A549 (cell line): ENCODE measurements at regions not wholly inside any gene's neighbourhood (a gene's known extent, or its start where the extent isn't known, plus 50 kb on each side); places are given as distances from the start of the nearest gene placed in this dataset.

Experiments
- ATAC-seq, 2 experiments: fragments of 200-7000 bp in 1 of 2; fragments of >200 bp in 1 of 2; cut with Nextera tagmentation in 1 of 2; cut with Tn5 transposase in 1 of 2; 3 replicates each; pipeline versions ENCODE4 v1.8.0 to v1.9.1; 2018 to 2020; ENCODE audit warnings: mild to moderate bottlenecking in 1 of 2, moderate library complexity in 1 of 2
- CTCF ChIA-PET: fragments of 300-600 bp; sonication (Branson Sonifier 250); formaldehyde crosslinking; extraction: SDS; loops from one replicate; lab custom pipeline; 2021; ENCODE audit warnings: antibody characterized with exemption, inconsistent platforms; lab: Yijun Ruan, JAX
- POLR2A ChIA-PET: fragments of 350-600 bp; formaldehyde crosslinking; extraction: SDS; loops from one replicate; lab custom pipeline; 2021; ENCODE audit warnings: antibody characterized with exemption, inconsistent platforms; lab: Yijun Ruan, JAX
- DNase-seq, 2 experiments: peaks; one replicate each; pipeline versions ENCODE4 v3.0.0 to v3.0.0-alpha.2; 2011 to 2016; ENCODE audit warnings: low read depth in 1 of 2, low spot score in 1 of 2
- FAIRE-seq: peaks from 2 replicates; lab custom pipeline; 2011; peaks lifted over from hg19 to GRCh38; lab: Jason Lieb, UNC
- H3K27ac ChIP-seq, 2 experiments: fragments of >200 bp; sonication (Bioruptor Twin); formaldehyde crosslinking; 3 replicates each; pipeline ENCODE4 v1.5.1; 2016 to 2017
- H3K4me1 ChIP-seq: fragments of >200 bp; sonication (Bioruptor Twin); formaldehyde crosslinking; 3 replicates; pipeline ENCODE4 v1.6.1; 2016
- H3K4me2 ChIP-seq: fragments of >200 bp; sonication (Bioruptor Twin); formaldehyde crosslinking; 3 replicates; pipeline ENCODE4 v1.6.1; 2016
- H3K4me3 ChIP-seq: fragments of >200 bp; sonication (Bioruptor Twin); formaldehyde crosslinking; 3 replicates; pipeline ENCODE4 v1.5.1; 2016
- H3K9me3 ChIP-seq: fragments of >200 bp; sonication (Bioruptor Twin); formaldehyde crosslinking; 3 replicates; pipeline ENCODE4 v1.6.1; 2016
- BHLHE40 ChIP-seq: IDR thresholded peaks from 2 replicates; pipeline ENCODE4 v1.6.1; 2012; ENCODE audit warnings: low read depth, low read length, inconsistent platforms
- CEBPB ChIP-seq, 2 experiments: fragments of >200 bp in 1 of 2; sonication (Bioruptor Twin) in 1 of 2; formaldehyde crosslinking in 1 of 2; IDR thresholded peaks; 2 replicates each; pipeline ENCODE4 v1.6.1; 2012 to 2016
- CTCF ChIP-seq: fragments of >200 bp; sonication (Bioruptor Twin); formaldehyde crosslinking; IDR thresholded peaks from 3 replicates; pipeline ENCODE4 v1.5.1; 2016
- ESRRA ChIP-seq: fragments of 150-350 bp; IDR thresholded peaks from 2 replicates; pipeline ENCODE4 v1.6.1; 2014; ENCODE audit warnings: mild to moderate bottlenecking, low read length, borderline replicate concordance
- FOSB ChIP-seq: fragments of 250-450 bp; sonication (Bioruptor Pico); IDR thresholded peaks from 2 replicates; pipeline ENCODE4 v1.5.0; 2020; ENCODE audit warnings: mild to moderate bottlenecking, moderate library complexity
- FOXS1 ChIP-seq: fragments of 250-450 bp; sonication (Bioruptor Pico); IDR thresholded peaks from 2 replicates; pipeline ENCODE4 v1.5.0; 2020; ENCODE audit warnings: mild to moderate bottlenecking, moderate library complexity
- HEYL ChIP-seq: fragments of 250-450 bp; sonication (Bioruptor Pico); IDR thresholded peaks from 2 replicates; pipeline ENCODE4 v1.8.0; 2021; ENCODE audit warnings: mild to moderate bottlenecking, moderate library complexity
- HOXA7 ChIP-seq: fragments of 250-450 bp; sonication (Bioruptor Pico); IDR thresholded peaks from 2 replicates; pipeline ENCODE4 v1.5.0; 2020; ENCODE audit warnings: mild to moderate bottlenecking, moderate library complexity
- HOXB13 ChIP-seq: fragments of 250-450 bp; sonication (Bioruptor Pico); IDR thresholded peaks from 2 replicates; pipeline ENCODE4 v1.5.0; 2020; ENCODE audit warnings: low read depth, mild to moderate bottlenecking, moderate library complexity
- HOXB5 ChIP-seq: fragments of 250-450 bp; sonication (Bioruptor Pico); IDR thresholded peaks from 2 replicates; pipeline ENCODE4 v1.5.0; 2020; ENCODE audit warnings: mild to moderate bottlenecking, moderate library complexity
- JUN ChIP-seq, 2 experiments: fragments of >200 bp; sonication (Bioruptor Twin); formaldehyde crosslinking; IDR thresholded peaks; 2 replicates in 1 of 2; 3 replicates in 1 of 2; pipeline ENCODE4 v1.6.1; 2016 to 2017
- JUNB ChIP-seq: fragments of >200 bp; sonication (Bioruptor Twin); formaldehyde crosslinking; IDR thresholded peaks from 2 replicates; pipeline ENCODE4 v1.6.1; 2016
- KDM1A ChIP-seq: fragments of 200-600 bp; sonication (generic); IDR thresholded peaks from 2 replicates; pipeline ENCODE4 v1.6.1; 2016; ENCODE audit warnings: low read depth, mild to moderate bottlenecking
- KDM5A ChIP-seq: fragments of 200-600 bp; sonication (generic); IDR thresholded peaks from 2 replicates; pipeline ENCODE4 v1.6.1; 2016; ENCODE audit warnings: antibody characterized with exemption, mild to moderate bottlenecking
- MAFK ChIP-seq: fragments of 450-650 bp; IDR thresholded peaks from 2 replicates; pipeline ENCODE4 v1.6.1; 2014; ENCODE audit not compliant: partially characterized antibody
- MAZ ChIP-seq: fragments of 150-350 bp; IDR thresholded peaks from 2 replicates; pipeline ENCODE4 v1.6.1; 2014; ENCODE audit warnings: antibody characterized with exemption, low read depth, low read length, borderline replicate concordance
- POLR2AphosphoS2 ChIP-seq: conservative IDR thresholded peaks from 2 replicates; pipeline ENCODE4 v1.6.1; 2012; ENCODE audit warnings: low read length, improper control_type of control experiment, inconsistent platforms
- RARB ChIP-seq: fragments of 250-450 bp; sonication (Bioruptor Pico); IDR thresholded peaks from 2 replicates; pipeline ENCODE4 v1.8.0; 2021; ENCODE audit warnings: mild to moderate bottlenecking, moderate library complexity
- RFX5 ChIP-seq: fragments of 450-650 bp; IDR thresholded peaks from 2 replicates; pipeline ENCODE4 v1.7.1; 2014; ENCODE audit warnings: antibody characterized with exemption, mild to moderate bottlenecking, moderate library complexity
- RNF2 ChIP-seq: fragments of 200-600 bp; sonication (generic); IDR thresholded peaks from 2 replicates; pipeline ENCODE4 v1.6.1; 2016; ENCODE audit warnings: low read depth, mild to moderate bottlenecking, antibody characterized with exemption, moderate library complexity, borderline replicate concordance
- SMC3 ChIP-seq: fragments of >200 bp; sonication (Bioruptor Twin); formaldehyde crosslinking; IDR thresholded peaks from 3 replicates; pipeline ENCODE4 v1.6.1; 2018; ENCODE audit warnings: inconsistent platforms
- TFCP2L1 ChIP-seq: fragments of 250-450 bp; sonication (Bioruptor Pico); IDR thresholded peaks from 2 replicates; pipeline ENCODE4 v1.5.0; 2021; ENCODE audit warnings: mild to moderate bottlenecking
- USF2 ChIP-seq: fragments of 450-650 bp; IDR thresholded peaks from 2 replicates; pipeline ENCODE4 v1.6.1; 2014; ENCODE audit warnings: antibody characterized with exemption
- ZSCAN20 ChIP-seq: fragments of 250-450 bp; sonication (Bioruptor Pico); IDR thresholded peaks from 2 replicates; pipeline ENCODE4 v1.8.0; 2022; ENCODE audit warnings: mild to moderate bottlenecking, moderate library complexity
- WGBS: methylation state at CpG from one replicate; pipeline ENCODE4 v1.1.6; 2017; ENCODE audit errors: missing lambda C conversion rate; 5-methylcytosine and 5-hydroxymethylcytosine counted together
- TF ChIP-seq, protein P1 (sequence below): fragments of >200 bp; sonication (Bioruptor Twin); formaldehyde crosslinking; IDR thresholded peaks from 3 replicates; pipeline ENCODE4 v1.6.1; 2016
- TF ChIP-seq, protein P2 (sequence below): fragments of 150-350 bp; IDR thresholded peaks from 2 replicates; pipeline ENCODE4 v1.6.1; 2014; ENCODE audit warnings: low read depth, mild to moderate bottlenecking, low read length

DNA sequence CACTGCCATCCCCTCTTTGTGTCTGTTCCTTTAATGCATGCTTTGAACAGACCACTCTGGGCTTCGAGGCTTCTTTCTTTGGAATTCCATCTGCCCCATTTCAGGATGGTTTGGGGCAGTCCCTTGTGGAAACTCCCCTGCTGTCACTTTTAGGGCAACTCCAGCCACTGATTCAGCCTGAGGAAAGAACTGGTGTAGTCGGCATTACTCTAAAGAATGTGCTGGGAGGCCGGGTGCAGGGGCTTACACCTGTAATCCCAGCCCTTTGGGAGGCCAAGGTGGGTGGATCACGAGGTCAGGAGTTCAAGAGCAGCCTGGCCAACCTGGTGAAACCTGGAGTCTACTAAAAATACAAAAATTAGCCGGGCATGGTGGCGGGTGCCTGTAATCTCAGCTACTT, 358.1 kb upstream of the NUPR2 start:
- WGBS, result 0% methylated on average over 6 of the region's 6 CpGs
- Histone ChIP-seq H3K4me1 (no peaks in the 10 kb centered on the region), H3K4me3 (no peak overlapping the region), H3K9me3 (peaks cover 31% of the 10 kb centered on the region), H3K4me2 (no peak overlapping the region), H3K27ac (no peak overlapping the region)
- TF ChIP-seq FOSB (CRISPR knock-in tag) (no peak), KDM5A (no peak), HOXB5 (CRISPR knock-in tag) (no peak), JUN (IDR thresholded peaks at IDR 0.05) (no peak), RARB (no peak), KDM1A (no peak), RNF2 (no peak), ESRRA (no peak), MAZ (no peak), FOXS1 (CRISPR knock-in tag) (no peak), JUNB (no peak), CTCF (no peak), MAFK (no peak), HEYL (CRISPR knock-in tag) (no peak), HOXA7 (CRISPR knock-in tag) (no peak), USF2 (no peak), POLR2AphosphoS2 (no peak), CEBPB (IDR thresholded peaks at IDR 0.05) (no peak)
- TF ChIP-seq, protein P1, sequence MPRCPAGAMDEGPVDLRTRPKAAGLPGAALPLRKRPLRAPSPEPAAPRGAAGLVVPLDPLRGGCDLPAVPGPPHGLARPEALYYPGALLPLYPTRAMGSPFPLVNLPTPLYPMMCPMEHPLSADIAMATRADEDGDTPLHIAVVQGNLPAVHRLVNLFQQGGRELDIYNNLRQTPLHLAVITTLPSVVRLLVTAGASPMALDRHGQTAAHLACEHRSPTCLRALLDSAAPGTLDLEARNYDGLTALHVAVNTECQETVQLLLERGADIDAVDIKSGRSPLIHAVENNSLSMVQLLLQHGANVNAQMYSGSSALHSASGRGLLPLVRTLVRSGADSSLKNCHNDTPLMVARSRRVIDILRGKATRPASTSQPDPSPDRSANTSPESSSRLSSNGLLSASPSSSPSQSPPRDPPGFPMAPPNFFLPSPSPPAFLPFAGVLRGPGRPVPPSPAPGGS, result no peak
- POLR2A ChIA-PET, result interaction anchor here (0.6 kb wide), 1 partner anchor 306 kb away, joined by 3 read pairs; no protein-coding TSS in a partner anchor
- CTCF ChIA-PET, result no interaction called here
- FAIRE-seq (no peak), DNase-seq (no peak), ATAC-seq (no peak)

DNA sequence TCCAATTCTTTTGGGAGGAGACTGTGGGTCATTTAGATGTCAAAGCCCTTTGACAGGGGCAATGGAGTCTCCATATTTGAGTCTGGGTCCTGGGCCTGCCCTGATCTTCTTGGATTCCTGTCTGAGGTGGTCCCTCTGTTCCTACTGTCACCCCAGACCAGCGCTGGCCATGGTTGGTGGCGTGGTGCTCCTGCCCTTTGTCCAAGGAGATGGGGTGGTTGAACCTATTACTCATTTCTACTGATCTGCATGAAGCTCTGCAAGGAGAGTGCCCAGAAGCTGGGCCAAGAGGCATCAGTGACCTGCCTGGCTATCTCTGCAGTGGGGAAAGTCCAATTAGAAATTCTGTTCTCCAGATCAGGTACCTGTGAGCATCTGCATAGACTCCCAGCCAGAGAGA, 355.6 kb upstream of the NUPR2 start:
- 0% methylated on average over 2 of the region's 2 CpGs for WGBS
- DNase-seq (no peak), ATAC-seq (no peak), FAIRE-seq (no peak)
- ChIA-PET POLR2A (no interaction called here), CTCF (no interaction called here)
- Histone ChIP-seq H3K4me3 (no peak overlapping the region), H3K27ac (no peak overlapping the region), H3K4me1 (no peaks in the 10 kb centered on the region), H3K4me2 (no peak overlapping the region), H3K9me3 (peaks cover 54% of the 10 kb centered on the region)
- TF ChIP-seq SMC3, result no peak
- TF ChIP-seq RFX5, result no peak
- TF ChIP-seq ZSCAN20, result no peak
- no peak for TF ChIP-seq HOXB13 (CRISPR knock-in tag)
- TF ChIP-seq, protein P2, sequence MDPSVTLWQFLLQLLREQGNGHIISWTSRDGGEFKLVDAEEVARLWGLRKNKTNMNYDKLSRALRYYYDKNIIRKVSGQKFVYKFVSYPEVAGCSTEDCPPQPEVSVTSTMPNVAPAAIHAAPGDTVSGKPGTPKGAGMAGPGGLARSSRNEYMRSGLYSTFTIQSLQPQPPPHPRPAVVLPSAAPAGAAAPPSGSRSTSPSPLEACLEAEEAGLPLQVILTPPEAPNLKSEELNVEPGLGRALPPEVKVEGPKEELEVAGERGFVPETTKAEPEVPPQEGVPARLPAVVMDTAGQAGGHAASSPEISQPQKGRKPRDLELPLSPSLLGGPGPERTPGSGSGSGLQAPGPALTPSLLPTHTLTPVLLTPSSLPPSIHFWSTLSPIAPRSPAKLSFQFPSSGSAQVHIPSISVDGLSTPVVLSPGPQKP, result no peak
- no peak for TF ChIP-seq POLR2AphosphoS2
- TF ChIP-seq FOXS1 (CRISPR knock-in tag), result no peak
- TF ChIP-seq BHLHE40, result no peak
- no peak for TF ChIP-seq TFCP2L1 (CRISPR knock-in tag)
